GM18868 (cell line): ENCODE measurements at regions not wholly inside any gene's neighbourhood (a gene's known extent, or its start where the extent isn't known, plus 50 kb on each side); places are given as distances from the start of the nearest gene placed in this dataset.

ENCODE experiments used
- ATAC-seq: cut with Tn5 transposase; IDR thresholded peaks from one replicate; pipeline ENCODE4 v1.9.1; 2021; ENCODE audit warnings: mild to moderate bottlenecking, moderate library complexity; ENCODE audit not compliant: unreplicated experiment

DNA sequence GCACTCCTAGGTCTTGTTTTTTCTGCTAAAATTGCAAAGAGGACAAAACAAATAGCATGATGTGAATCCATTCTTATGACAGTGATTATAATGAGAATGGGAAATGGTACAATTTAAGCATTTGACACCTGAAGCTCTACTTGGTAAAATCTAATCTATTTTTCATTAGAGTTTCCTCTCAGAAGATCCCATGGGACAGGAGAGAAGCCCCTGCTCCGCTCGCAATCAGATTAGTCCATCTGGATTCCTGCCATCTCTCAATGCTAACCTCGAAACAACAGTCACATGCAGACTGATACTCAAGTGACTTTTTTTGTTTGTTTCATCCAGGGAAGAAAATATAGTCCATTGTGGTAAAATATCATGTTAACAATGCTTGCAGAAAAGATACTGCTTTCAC is 107.4 kb upstream of the TOM1L1 start:
- no peak for ATAC-seq

DNA sequence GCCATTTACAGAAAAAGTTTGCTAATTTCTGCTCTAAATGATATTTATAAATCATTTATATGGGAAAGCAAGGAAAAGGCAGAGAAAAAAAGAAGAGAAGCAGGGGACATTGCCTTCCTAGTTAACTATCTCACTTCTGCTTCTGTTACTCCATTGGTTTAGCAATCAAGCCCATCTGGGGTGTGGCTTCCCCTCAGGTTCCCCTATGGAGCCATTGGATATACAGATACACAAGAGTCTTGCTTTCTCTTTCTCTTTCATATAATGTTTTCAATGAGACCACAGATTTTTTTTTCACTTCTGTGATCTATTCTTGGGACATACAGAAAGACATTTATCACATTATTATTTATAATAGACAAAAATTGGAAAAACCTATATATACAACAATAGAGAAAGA is 105.6 kb upstream of the TOM1L1 start:
- no peak for ATAC-seq

DNA sequence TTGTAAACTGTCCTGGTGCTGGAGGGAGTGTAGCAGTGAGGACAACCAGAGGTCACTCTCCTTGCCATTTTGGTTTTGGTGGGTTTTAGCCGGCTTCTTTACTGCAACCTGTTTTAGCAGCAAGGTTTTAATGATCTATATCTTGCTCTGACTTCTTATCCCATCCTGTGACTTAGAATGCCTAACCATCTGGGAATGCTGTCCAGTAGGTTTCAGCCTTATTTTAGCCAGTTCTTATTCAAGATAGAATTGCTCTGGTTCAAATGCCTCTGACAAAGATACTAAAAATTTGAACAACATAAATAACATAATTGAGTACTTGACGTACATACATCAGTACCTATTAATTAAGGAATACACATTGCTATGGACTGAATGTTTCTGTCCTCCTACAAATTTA is 93.3 kb upstream of the TOM1L1 start:
- no peak for ATAC-seq

DNA sequence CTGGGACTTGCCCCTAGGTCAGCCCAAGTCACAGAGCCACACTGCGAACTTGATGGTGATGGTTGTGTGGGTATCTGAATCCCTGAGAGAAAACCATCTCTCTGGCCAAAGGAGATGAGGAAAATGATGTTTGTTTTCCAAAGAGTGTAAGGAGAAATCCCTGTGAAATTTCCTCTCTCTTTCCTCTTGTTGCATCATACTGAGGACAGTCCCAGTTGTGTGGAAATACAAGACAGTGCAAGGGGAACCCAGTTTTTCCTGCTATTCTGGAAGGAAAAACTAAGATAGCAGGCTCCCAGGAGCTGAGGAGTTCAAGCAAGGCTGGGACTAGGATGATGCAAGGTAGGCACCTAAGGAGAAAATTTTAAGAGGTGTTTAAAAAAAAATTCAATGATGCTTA is 86.8 kb upstream of the TOM1L1 start:
- ATAC-seq = no peak

DNA sequence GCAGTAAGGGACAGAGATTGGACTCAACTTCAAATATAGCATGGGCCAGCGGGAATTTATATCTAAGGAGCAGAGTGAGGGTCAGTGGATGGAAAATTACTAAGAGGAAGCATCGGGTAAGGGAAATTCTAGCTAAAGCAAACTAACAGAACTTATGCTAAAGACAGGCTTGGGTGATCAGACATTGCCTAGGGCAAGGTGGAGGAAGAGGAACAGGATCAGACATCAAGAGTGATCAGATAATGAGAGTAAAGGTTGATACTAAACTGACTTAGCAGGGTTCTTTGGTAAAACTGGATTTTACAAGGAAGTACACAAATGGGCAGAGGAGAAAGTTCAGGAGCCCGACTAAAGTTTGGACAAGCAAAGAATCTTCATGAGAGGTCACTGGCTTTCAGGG is 86.3 kb upstream of the TOM1L1 start:
- no peak for ATAC-seq

DNA sequence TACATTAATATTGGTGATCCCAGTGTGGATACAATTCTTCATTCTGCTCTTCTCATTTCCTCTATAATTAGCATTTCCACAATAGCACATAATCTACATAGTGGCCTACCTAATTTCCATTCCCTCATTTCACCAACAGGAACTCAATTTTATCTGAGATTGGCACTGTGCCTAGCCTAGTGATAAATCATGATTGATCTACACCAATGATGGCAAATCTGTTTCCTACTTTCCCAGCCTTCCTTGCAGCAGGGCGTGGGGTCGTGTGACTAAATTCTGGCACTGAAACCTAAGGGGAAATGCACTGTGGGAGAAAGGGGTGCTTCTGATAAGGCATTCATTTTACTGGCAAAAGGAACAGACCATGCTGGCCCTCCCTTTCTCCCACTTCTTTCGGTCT is 66.6 kb upstream of the TOM1L1 start:
- ATAC-seq = no peak

DNA sequence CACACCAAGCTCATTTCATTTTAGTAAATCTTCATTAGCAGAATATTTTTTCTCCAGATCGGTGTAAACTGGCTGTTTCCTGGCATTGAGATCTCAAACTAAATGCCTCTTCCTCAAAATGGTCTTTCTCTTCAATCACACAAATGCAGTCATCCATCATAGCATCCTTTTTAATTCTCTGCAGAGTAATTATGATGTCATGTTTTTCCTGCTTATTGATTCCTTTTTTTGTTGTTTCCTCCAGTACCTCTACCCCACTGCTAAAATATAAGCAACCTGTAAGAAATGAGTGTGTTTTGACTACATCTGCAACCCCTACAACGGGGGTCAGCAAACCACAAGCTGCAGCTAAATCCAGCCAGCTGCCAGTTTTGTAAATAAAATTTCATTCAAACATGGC is 65.6 kb upstream of the TOM1L1 start:
- ATAC-seq = no peak

DNA sequence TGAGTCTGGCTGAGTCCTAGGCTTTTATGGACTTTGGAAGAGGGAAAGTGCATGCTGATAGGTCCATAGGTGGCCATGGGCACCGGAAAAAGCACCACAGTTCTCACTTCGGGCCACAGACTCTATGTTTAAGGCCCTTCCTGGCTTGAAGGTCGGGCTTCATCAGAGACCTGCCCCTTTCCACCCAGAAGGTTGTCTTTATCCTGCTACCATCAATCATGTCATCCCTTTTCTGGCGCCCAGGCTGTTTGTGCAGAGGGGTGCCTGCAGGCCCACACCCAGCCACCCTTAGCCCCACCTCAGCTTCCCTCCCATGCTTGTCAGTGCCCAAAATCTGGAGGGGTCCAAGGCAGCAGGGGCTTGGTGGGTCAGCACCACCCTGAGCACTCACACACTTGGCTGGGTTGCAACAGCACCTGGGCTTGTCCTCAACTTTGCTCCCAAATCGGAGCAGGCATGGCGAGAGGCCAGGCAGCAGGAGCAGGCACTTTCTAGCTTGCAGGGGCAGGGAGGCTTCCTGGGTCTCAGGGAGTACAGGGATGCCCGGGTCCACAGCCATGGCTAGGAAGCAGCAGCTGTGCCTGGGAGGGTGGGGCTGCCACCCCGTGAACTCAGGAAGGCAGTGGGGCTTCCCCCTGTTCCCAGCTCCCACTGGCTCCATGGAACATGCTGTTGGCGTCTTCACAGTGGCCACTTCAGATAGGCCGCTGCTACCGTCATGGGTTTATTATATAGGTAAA is 63.8 kb upstream of the TOM1L1 start:
- ATAC-seq = no peak

DNA sequence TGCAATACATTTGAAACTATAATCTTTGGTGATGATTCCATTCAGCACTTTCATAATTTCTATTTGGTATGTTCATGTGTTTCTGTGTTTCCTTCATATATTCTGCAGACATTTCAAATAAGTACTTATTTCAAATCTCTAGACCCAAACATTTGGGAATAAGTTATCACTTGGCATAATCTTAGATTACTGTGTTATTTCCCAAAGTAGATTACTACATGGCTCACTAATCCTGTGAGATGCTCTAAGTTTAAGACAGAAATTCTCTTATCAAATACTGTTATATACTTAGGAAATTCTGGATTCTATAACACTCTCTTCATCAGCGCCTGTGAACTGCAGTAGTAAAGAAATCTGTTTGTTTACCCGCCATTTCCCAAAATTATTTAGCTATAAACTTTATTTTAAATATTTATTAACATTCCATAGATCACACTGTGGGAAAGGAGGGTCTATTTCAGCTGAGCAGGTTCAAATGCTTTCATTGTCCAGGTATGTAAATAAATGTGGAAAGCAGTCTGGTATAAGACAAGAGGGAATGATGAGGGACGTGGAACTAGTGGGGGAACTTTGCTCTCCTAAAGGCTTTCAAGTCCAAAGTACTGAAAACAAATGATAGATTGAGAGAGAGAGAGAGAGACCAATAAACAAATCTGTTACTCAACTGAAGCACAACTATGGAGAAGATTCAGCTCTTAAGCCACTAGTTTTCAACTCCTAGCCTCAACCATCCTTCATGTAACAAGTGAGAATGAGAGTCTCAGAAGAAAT is 61.8 kb upstream of the TOM1L1 start:
- no peak for ATAC-seq

DNA sequence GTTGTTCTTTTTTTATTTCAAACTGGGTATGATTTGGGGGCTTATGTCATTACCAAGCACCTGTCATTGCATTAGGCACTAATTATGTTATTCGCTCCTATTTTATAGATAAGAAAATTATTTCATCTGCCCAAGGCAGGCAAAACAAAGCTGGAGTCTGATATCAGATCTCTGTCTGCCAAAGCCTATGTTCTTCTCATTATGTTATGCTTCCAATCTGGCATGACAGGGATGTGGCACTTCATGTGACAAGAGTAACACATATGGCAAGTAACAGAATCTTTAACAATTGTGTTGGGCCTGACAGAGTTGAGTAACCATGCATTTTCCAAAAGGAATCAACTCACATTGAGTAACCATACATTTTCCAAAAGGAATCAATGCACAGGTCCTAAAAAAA is 61.2 kb upstream of the TOM1L1 start:
- no peak for ATAC-seq

DNA sequence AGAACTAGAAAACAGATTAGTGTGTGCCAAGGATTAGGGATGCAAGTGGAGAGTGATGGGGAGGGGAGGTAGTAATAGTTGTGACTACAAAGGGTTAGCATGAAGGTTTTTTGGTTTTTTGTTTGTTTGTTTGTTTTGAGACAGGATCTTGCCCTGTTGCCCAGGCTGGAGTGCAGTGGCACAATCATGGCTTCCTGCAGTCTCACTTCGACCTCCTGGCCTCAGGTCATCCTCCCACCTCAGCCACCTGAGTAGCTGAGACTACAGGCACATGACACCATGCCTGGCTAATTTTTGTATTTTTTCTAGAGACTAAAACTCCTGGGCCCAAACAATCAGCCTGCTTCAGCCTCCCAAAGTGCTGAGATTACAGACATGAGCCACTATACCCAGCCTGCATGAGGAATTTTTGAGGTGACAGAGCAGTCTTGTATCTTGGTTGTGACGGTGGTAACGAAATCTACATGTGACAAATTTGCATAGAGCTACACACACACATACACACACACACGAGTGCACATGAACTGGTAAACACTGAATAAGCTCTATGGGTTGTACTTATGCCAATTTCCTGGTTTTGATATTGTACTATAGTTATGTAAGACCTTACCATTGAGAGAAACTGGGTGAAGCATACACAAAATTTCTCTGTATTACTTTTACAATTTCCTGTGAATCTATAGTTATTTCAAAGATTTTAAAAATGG is 59.6 kb upstream of the TOM1L1 start:
- no peak for ATAC-seq

DNA sequence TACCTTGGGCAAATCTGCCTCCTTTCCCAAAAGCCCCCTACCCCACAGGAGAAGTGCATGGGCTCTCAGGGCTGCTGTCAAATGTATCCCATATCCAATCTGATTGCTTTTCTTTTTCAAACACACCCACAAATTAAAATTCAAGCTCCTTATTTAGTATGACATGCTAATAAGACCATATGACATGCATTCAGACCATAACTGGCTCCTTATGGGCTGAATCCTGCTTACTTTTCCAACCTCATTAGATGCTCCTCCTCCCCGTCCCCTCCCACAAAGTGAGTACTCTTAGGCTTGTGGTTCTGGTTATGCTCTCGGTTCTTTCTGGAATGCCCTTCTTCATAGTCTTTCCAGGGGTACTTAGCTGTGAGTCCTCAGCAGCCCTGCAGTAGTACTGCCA is 59.0 kb upstream of the TOM1L1 start:
- ATAC-seq = no peak

DNA sequence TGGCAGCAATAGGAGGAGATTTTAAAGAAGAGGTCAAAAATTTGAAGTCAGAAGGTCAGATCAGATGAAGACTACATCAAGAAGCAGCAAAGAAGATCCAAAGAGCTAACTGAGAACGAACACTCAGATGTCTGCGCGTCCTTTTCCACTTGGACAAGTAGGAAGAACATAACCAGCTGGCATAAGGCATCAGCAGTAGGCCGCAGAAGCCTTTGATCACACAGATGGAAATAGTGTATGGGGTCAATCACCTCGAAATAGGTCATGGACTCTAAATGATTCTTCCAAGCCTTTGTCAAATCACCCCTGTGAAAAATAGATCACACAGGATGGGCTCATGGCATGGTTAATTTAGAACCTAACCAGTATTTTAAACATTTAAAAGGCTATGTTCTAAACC is 56.4 kb upstream of the TOM1L1 start:
- no peak for ATAC-seq

DNA sequence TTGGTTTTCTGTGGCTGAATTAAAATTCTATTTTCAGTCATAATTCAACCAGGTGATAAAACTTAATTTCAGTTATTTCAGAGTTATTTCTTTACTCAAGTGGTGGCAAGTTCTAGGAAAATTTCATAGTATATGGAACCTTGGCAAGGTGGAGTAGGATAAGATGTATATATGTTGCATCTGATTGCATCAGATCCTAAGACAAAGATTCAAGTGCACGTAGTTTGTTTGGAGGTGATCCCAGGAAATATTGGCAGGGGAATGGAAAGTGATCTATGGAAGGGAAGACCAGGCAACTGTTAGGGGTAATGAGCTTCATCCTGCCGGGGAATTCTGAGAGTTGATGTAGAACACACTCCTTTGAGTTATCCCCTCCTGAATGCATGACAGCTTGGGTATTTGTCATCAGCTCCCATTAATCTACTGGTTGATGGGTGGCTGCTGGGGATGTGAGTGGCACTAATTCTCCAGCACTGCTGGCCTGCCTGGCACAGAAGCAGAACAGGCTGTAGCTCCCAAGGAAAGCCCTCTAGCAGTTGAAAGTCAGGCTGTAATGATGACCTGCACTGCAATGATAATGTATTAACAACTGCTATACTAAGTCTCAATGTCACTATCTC is 52.2 kb upstream of the TOM1L1 start:
- ATAC-seq = no peak

DNA sequence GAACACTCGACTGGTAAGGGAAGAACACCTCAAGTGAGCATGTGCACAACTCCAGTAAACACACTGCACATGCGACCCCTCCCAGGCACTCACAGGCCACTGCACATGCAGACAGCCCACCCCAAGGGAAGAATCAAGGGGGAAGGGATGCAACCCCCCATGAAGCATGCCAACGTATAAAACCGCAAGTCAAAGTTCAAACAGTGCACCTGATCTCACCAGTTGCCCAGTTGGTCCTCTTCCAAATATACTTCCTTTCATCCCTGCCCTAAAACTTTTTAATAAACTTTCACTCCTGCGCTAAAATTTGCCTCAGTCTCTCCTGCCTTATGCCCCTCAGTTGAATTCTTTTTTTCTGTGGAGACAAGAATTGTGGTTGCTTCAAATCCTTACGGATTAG is 51.0 kb upstream of the TOM1L1 start:
- no peak for ATAC-seq
